HEK293 (cell line): ENCODE measurements at regions not wholly inside any gene's neighbourhood (a gene's known extent, or its start where the extent isn't known, plus 50 kb on each side); places are given as distances from the start of the nearest gene placed in this dataset.

Experiments
- CTCF ChIA-PET: fragments of 350-600 bp; formaldehyde crosslinking; extraction: SDS; loops from one replicate; lab custom pipeline; 2021; ENCODE audit warnings: antibody characterized with exemption; lab: Yijun Ruan, JAX
- POLR2A ChIA-PET: fragments of 300-600 bp; formaldehyde crosslinking; extraction: SDS; loops from one replicate; lab custom pipeline; 2020; ENCODE audit warnings: antibody characterized with exemption, inconsistent platforms; lab: Yijun Ruan, JAX
- H3K27ac ChIP-seq: fragments of 200-500 bp; sonication (Bioruptor generic); 2 replicates; pipeline ENCODE4 v1.5.1; 2014; ENCODE audit warnings: low read depth, low read length, control low read depth, inconsistent platforms; ENCODE audit errors: extremely low read depth
- H3K36me3 ChIP-seq, 2 experiments: fragments of 200-500 bp in 1 of 2; sonication (Bioruptor generic) in 1 of 2; 1 replicate in 1 of 2; 2 replicates in 1 of 2; pipeline ENCODE4 v1.5.1; 2014 to 2017; ENCODE audit warnings: inconsistent platforms in 2 of 2, low read length in 2 of 2; ENCODE audit not compliant: control insufficient read depth in 2 of 2, insufficient read depth in 1 of 2
- H3K4me1 ChIP-seq: fragments of 200-500 bp; sonication (Bioruptor generic); 2 replicates; pipeline ENCODE4 v1.5.1; 2014; ENCODE audit warnings: mild to moderate bottlenecking, low read length, inconsistent platforms; ENCODE audit not compliant: control insufficient read depth, insufficient read depth
- H3K4me3 ChIP-seq: 2 replicates; pipeline ENCODE4 v1.5.1; 2011; ENCODE audit warnings: low read depth, mild to moderate bottlenecking, control low read depth, low read length, moderate library complexity
- H3K9me3 ChIP-seq: fragments of 200-500 bp; sonication (Bioruptor generic); 2 replicates; pipeline ENCODE4 v1.5.1; 2014; ENCODE audit warnings: low read depth, low read length, inconsistent platforms; ENCODE audit not compliant: control insufficient read depth, insufficient read depth
- BCL11A ChIP-seq: fragments of 450-650 bp; formaldehyde crosslinking; IDR thresholded peaks from 2 replicates; pipeline ENCODE4 v1.5.1; 2016; ENCODE audit warnings: low read depth, missing biosample characterization, missing genetic modification characterization
- EGR2 ChIP-seq: fragments of 450-650 bp; formaldehyde crosslinking; IDR thresholded peaks from 2 replicates; pipeline ENCODE4 v1.5.1; 2016; ENCODE audit warnings: low read depth, missing biosample characterization, missing genetic modification characterization
- GLI2 ChIP-seq: fragments of 450-650 bp; formaldehyde crosslinking; IDR thresholded peaks from 2 replicates; pipeline ENCODE4; 2017; ENCODE audit warnings: missing biosample characterization, missing genetic modification characterization, low read depth, borderline replicate concordance
- IKZF3 ChIP-seq: fragments of 450-650 bp; IDR thresholded peaks from 2 replicates; pipeline ENCODE4 v1.5.0; 2018; ENCODE audit warnings: missing biosample characterization, mild to moderate bottlenecking, missing genetic modification characterization, moderate library complexity
- INSM2 ChIP-seq: fragments of 450-650 bp; formaldehyde crosslinking; IDR thresholded peaks from 2 replicates; pipeline ENCODE4 v1.5.1; 2016; ENCODE audit warnings: missing biosample characterization, missing genetic modification characterization
- KLF1 ChIP-seq: fragments of 450-650 bp; formaldehyde crosslinking; IDR thresholded peaks from 2 replicates; pipeline ENCODE4 v1.5.1; 2016; ENCODE audit warnings: missing biosample characterization, missing genetic modification characterization
- OSR2 ChIP-seq: fragments of 450-650 bp; formaldehyde crosslinking; IDR thresholded peaks from 2 replicates; pipeline ENCODE4 v1.5.1; 2016; ENCODE audit warnings: missing biosample characterization, missing genetic modification characterization
- OVOL3 ChIP-seq: fragments of 450-650 bp; formaldehyde crosslinking; IDR thresholded peaks from 2 replicates; pipeline ENCODE4 v1.5.1; 2016; ENCODE audit warnings: missing biosample characterization, missing genetic modification characterization
- SALL2 ChIP-seq: fragments of 450-650 bp; formaldehyde crosslinking; IDR thresholded peaks from 2 replicates; pipeline ENCODE4 v1.5.0; 2017; ENCODE audit warnings: missing biosample characterization, mild to moderate bottlenecking, missing genetic modification characterization, borderline replicate concordance
- SCRT2 ChIP-seq: fragments of 450-650 bp; formaldehyde crosslinking; IDR thresholded peaks from 2 replicates; pipeline ENCODE4 v1.5.1; 2016; ENCODE audit warnings: missing biosample characterization, missing genetic modification characterization
- SP3 ChIP-seq: fragments of 450-650 bp; formaldehyde crosslinking; IDR thresholded peaks from 2 replicates; pipeline ENCODE4 v1.5.1; 2016; ENCODE audit warnings: missing biosample characterization, missing genetic modification characterization
- SP7 ChIP-seq: fragments of 450-650 bp; formaldehyde crosslinking; IDR thresholded peaks from 2 replicates; pipeline ENCODE4 v1.5.1; 2016; ENCODE audit warnings: missing biosample characterization, missing genetic modification characterization
- TCF7L2 ChIP-seq: IDR thresholded peaks from 2 replicates; pipeline ENCODE4 v1.6.1; 2011; ENCODE audit warnings: low read depth, mild to moderate bottlenecking, inconsistent platforms, low read length, moderate library complexity, borderline replicate concordance
- ZNF133 ChIP-seq: fragments of 450-650 bp; formaldehyde crosslinking; IDR thresholded peaks from 2 replicates; pipeline ENCODE4 v1.5.1; 2016; ENCODE audit warnings: missing biosample characterization, missing genetic modification characterization
- ZNF146 ChIP-seq: fragments of 450-650 bp; formaldehyde crosslinking; IDR thresholded peaks from 2 replicates; pipeline ENCODE4 v1.5.1; 2016; ENCODE audit warnings: missing biosample characterization, missing genetic modification characterization
- ZNF148 ChIP-seq: fragments of 450-650 bp; formaldehyde crosslinking; IDR thresholded peaks from 2 replicates; pipeline ENCODE4 v1.5.0; 2017; ENCODE audit warnings: missing biosample characterization, missing genetic modification characterization, borderline replicate concordance
- ZNF184 ChIP-seq: fragments of 450-650 bp; IDR thresholded peaks from 2 replicates; pipeline ENCODE4 v1.5.1; 2018; ENCODE audit warnings: missing biosample characterization, mild to moderate bottlenecking, missing genetic modification characterization
- ZNF202 ChIP-seq: fragments of 450-650 bp; formaldehyde crosslinking; IDR thresholded peaks from 2 replicates; pipeline ENCODE4 v1.5.1; 2016; ENCODE audit warnings: missing biosample characterization, missing genetic modification characterization, borderline replicate concordance
- ZNF248 ChIP-seq: fragments of 450-650 bp; formaldehyde crosslinking; IDR thresholded peaks from 2 replicates; pipeline ENCODE4 v1.5.1; 2017; ENCODE audit warnings: missing biosample characterization, missing genetic modification characterization
- ZNF350 ChIP-seq: fragments of 450-650 bp; formaldehyde crosslinking; IDR thresholded peaks from 2 replicates; pipeline ENCODE4 v1.5.0; 2017; ENCODE audit warnings: missing biosample characterization, mild to moderate bottlenecking, missing genetic modification characterization
- ZNF416 ChIP-seq: fragments of 450-650 bp; formaldehyde crosslinking; IDR thresholded peaks from 2 replicates; pipeline ENCODE4 v1.5.1; 2016; ENCODE audit warnings: missing biosample characterization, missing genetic modification characterization
- ZNF548 ChIP-seq: fragments of 450-650 bp; formaldehyde crosslinking; IDR thresholded peaks from 2 replicates; pipeline ENCODE4 v1.5.1; 2016; ENCODE audit warnings: missing biosample characterization, missing genetic modification characterization
- ZNF629 ChIP-seq: fragments of 450-650 bp; formaldehyde crosslinking; IDR thresholded peaks from 2 replicates; pipeline ENCODE4 v1.5.1; 2017; ENCODE audit warnings: missing biosample characterization, missing genetic modification characterization
- ZNF701 ChIP-seq: fragments of 450-650 bp; formaldehyde crosslinking; IDR thresholded peaks from 2 replicates; pipeline ENCODE4 v1.5.1; 2016; ENCODE audit warnings: missing biosample characterization, missing genetic modification characterization
- ZNF707 ChIP-seq: fragments of 450-650 bp; formaldehyde crosslinking; IDR thresholded peaks from 2 replicates; pipeline ENCODE4 v1.5.1; 2016; ENCODE audit warnings: missing biosample characterization, missing genetic modification characterization
- TF ChIP-seq, protein P1 (sequence below): fragments of 450-650 bp; formaldehyde crosslinking; IDR thresholded peaks from 2 replicates; pipeline ENCODE4 v1.5.1; 2017; ENCODE audit warnings: missing biosample characterization, missing genetic modification characterization

GRCh38 chr17:79534851-79535727, 75.8 kb downstream of the RBFOX3 start:
- CTCF ChIA-PET, result interaction anchor here (0.6 kb wide), 1 partner anchor 141 kb away, joined by 5 read pairs; no protein-coding TSS in a partner anchor
- H3K36me3 ChIP-seq, result no peaks in the 10 kb centered on the region
- H3K9me3 ChIP-seq, result no peaks in the 10 kb centered on the region
- no peak overlapping the region for H3K4me3 ChIP-seq
- H3K27ac ChIP-seq, result no peak overlapping the region
- POLR2A ChIA-PET, result no interaction called here
- H3K4me1 ChIP-seq, result no peaks in the 10 kb centered on the region
- TF ChIP-seq, protein P1, sequence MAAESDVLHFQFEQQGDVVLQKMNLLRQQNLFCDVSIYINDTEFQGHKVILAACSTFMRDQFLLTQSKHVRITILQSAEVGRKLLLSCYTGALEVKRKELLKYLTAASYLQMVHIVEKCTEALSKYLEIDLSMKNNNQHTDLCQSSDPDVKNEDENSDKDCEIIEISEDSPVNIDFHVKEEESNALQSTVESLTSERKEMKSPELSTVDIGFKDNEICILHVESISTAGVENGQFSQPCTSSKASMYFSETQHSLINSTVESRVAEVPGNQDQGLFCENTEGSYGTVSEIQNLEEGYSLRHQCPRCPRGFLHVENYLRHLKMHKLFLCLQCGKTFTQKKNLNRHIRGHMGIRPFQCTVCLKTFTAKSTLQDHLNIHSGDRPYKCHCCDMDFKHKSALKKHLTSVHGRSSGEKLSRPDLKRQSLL (tag by site-specific recombination), result no peak
- TF ChIP-seq ZNF184 (tag by site-specific recombination), result no peak
- no peak for TF ChIP-seq ZNF416 (tag by site-specific recombination)
- TF ChIP-seq ZNF548 (tag by site-specific recombination), result no peak
- no peak for TF ChIP-seq ZNF707 (tag by site-specific recombination)
- TF ChIP-seq ZNF146 (tag by site-specific recombination), result no peak
- no peak for TF ChIP-seq INSM2 (tag by site-specific recombination)
- no peak for TF ChIP-seq SCRT2 (tag by site-specific recombination)

GRCh38 chr17:79534111-79534510, 76.7 kb downstream of the RBFOX3 start:
- ChIA-PET CTCF (interaction anchor here (0.7 kb wide), 1 partner anchor 555 kb away, joined by 3 read pairs; no protein-coding TSS in a partner anchor), POLR2A (no interaction called here)
- no peak for TF ChIP-seq EGR2 (tag by site-specific recombination)
- TF ChIP-seq ZNF148, result no peak
- TF ChIP-seq ZNF350, result no peak
- no peak for TF ChIP-seq SALL2
- no peak for TF ChIP-seq SP7 (tag by site-specific recombination)
- TF ChIP-seq BCL11A (tag by site-specific recombination), result no peak
- no peak for TF ChIP-seq TCF7L2
- TF ChIP-seq KLF1 (tag by site-specific recombination), result no peak
- no peak for TF ChIP-seq SP3
- no peak for TF ChIP-seq ZNF248
- TF ChIP-seq ZNF133 (tag by site-specific recombination), result no peak
- no peak for TF ChIP-seq ZNF701 (tag by site-specific recombination)
- TF ChIP-seq ZNF202, result no peak
- no peak for TF ChIP-seq IKZF3 (tag by site-specific recombination)
- no peak for TF ChIP-seq GLI2 (tag by site-specific recombination)
- TF ChIP-seq OSR2 (tag by site-specific recombination), result no peak
- no peak for TF ChIP-seq ZNF629
- TF ChIP-seq OVOL3, result no peak
- H3K27ac ChIP-seq, result no peak overlapping the region
- no peaks in the 10 kb centered on the region for H3K9me3 ChIP-seq
- no peaks in the 10 kb centered on the region for H3K4me1 ChIP-seq
- H3K4me3 ChIP-seq, result no peak overlapping the region
- no peaks in the 10 kb centered on the region for H3K36me3 ChIP-seq
